ENCODE measurements at regions not wholly inside any gene's neighbourhood (a gene's known extent, or its start where the extent isn't known, plus 50 kb on each side); places are given as distances from the start of the nearest gene placed in this dataset.
"Not testable (repeated sequence)": the region's sequence is repeated elsewhere in the genome, so short reads cannot be mapped to it uniquely, and the experiment has no call there.

DNA sequence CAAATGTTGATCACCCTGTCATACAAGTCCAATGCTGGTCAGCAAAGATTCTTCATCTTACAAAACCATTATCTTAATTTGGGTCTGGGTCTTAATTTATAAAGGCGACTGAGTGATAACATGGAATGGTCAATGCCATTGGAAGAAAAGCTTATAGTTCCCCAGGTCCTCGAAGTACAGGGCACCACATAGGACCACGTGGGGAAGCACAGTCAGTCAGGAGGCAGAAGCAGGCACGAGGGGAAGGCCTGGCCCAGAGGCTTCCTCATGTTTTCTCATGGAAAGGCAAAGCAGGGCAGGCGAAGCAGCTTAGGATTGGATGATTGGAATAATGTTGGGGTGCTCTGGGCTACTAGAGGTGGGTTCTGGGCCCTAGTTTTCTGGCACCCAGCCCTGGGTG, 175.7 kb downstream of the FASLG start:
- H3K27me3 ChIP-seq (ENCODE audit: control insufficient read depth, insufficient read depth, low read length): no peaks in the 10 kb centered on the region

DNA sequence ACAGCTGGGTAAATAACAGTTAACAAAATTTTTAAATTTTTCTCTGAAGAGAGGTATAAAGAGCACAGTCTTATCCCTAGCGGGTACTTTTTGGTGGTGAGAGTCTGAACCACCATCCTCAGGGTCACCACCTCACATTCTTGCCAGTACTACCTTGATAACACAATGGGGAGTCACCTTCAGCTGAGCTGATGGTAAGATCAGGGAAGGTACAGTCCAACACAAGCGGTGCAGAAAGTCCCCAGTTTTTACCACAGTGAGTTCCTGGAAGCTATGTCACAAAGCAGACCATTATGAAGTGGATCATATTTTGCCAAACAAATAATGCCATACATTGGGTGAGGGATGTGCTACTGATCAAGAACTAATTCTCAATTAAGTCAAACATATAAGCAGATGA, 176.9 kb downstream of the FASLG start:
- TF ChIP-seq, protein P1, sequence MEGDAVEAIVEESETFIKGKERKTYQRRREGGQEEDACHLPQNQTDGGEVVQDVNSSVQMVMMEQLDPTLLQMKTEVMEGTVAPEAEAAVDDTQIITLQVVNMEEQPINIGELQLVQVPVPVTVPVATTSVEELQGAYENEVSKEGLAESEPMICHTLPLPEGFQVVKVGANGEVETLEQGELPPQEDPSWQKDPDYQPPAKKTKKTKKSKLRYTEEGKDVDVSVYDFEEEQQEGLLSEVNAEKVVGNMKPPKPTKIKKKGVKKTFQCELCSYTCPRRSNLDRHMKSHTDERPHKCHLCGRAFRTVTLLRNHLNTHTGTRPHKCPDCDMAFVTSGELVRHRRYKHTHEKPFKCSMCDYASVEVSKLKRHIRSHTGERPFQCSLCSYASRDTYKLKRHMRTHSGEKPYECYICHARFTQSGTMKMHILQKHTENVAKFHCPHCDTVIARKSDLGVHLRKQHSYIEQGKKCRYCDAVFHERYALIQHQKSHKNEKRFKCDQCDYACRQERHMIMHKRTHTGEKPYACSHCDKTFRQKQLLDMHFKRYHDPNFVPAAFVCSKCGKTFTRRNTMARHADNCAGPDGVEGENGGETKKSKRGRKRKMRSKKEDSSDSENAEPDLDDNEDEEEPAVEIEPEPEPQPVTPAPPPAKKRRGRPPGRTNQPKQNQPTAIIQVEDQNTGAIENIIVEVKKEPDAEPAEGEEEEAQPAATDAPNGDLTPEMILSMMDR (IDR thresholded peaks at IDR 0.05; ENCODE audit: insufficient read depth, low read length, poor library complexity, severe bottlenecking): no peak
- no peaks in the 10 kb centered on the region for H3K36me3 ChIP-seq (ENCODE audit: control insufficient read depth, insufficient read depth, low read length)
- DNase-seq (ENCODE audit: low read depth): no peak
- no peak overlapping the region for H3K4me3 ChIP-seq (ENCODE audit: low read depth, low read length)
- H3K27me3 ChIP-seq (ENCODE audit: control insufficient read depth, insufficient read depth, low read length): no peaks in the 10 kb centered on the region

More for the DNA sequence above, 175.7 kb downstream of the FASLG start:
- Histone ChIP-seq H3K4me3 (ENCODE audit: low read depth, low read length) (no peak overlapping the region), H3K36me3 (ENCODE audit: control insufficient read depth, insufficient read depth, low read length) (no peaks in the 10 kb centered on the region)
- DNase-seq (ENCODE audit: low read depth): no peak
- TF ChIP-seq, protein P1 (IDR thresholded peaks at IDR 0.05; ENCODE audit: insufficient read depth, low read length, poor library complexity, severe bottlenecking): no peak

DNA sequence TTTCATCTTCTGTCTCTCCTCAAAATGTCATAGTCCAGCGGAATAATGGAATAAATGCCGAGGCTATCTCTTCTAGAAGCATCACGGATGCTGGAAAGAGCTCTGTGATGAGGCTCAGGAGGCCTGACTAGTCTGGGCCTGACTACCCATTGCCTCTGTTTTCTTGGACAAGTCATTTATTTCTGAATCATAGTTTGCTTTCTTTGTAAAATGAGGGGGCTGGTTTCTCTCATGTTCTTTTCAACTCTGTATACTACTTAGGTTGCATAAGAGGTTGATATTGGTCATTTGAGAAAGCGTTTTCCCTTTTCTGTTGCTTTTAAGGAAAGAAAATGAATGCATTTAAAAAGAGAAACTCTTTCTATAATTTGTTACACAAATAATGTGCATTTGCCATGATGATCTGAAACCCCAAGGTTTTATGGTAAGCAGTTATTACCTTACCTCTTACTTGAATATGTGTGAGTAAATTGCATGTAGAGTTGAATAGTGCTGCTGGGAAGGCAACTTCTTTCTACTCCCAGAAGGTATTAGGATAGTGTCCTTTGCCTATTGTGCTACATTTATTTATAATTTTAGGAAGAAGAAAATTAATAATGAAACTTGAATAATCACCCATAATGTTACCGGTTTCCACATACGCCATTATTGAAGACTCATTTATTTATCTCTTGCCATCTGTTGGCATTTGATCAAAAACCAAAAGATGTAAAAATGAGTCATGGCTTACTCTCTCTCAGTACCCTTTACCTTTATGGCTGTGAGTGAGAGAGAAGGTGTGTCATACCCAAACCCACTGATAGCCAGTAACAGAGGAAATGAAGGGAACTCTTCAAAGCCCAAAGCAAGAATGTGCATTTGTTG, 179.1 kb downstream of the FASLG start:
- Histone ChIP-seq H3K36me3 (ENCODE audit: control insufficient read depth, insufficient read depth, low read length) (no peaks in the 10 kb centered on the region), H3K27me3 (ENCODE audit: control insufficient read depth, insufficient read depth, low read length) (no peaks in the 10 kb centered on the region), H3K4me3 (ENCODE audit: low read depth, low read length) (no peak overlapping the region)
- DNase-seq (ENCODE audit: low read depth): no peak
- TF ChIP-seq, protein P1 (IDR thresholded peaks at IDR 0.05; ENCODE audit: insufficient read depth, low read length, poor library complexity, severe bottlenecking): no peak

DNA sequence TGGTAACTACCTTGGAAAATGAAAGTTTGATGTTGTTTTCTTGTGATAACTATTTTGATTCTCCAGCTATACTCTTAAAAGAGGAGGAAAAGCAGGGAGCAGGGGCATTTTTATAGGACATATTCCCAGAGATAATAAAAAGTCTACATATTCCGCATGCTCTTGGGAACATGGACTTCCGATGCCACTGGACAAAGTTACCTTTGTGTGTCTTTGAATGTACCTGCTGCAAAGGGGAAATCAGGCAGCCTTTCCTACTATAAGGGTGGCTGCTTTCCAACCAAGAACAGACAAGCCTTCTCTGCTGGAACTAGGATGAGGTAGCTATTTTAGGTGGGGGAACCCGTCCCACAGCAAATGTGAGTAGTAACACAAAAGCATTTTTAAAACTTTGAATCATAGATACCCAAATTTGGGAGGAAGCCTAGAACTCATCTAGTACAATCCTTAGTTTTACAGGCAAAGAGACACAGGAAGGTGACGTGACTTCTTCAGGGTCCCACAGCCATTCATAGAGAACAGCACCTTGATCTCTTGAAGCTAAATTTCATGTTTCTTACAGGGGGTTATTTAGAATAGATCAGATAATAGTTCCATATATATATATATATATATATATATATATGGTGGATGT, 179.9 kb downstream of the FASLG start:
- DNase-seq (ENCODE audit: low read depth): no peak
- H3K4me3 ChIP-seq (ENCODE audit: low read depth, low read length): no peak overlapping the region
- H3K27me3 ChIP-seq (ENCODE audit: control insufficient read depth, insufficient read depth, low read length): no peaks in the 10 kb centered on the region
- H3K36me3 ChIP-seq (ENCODE audit: control insufficient read depth, insufficient read depth, low read length): no peaks in the 10 kb centered on the region
- TF ChIP-seq, protein P1 (IDR thresholded peaks at IDR 0.05; ENCODE audit: insufficient read depth, low read length, poor library complexity, severe bottlenecking): no peak

DNA sequence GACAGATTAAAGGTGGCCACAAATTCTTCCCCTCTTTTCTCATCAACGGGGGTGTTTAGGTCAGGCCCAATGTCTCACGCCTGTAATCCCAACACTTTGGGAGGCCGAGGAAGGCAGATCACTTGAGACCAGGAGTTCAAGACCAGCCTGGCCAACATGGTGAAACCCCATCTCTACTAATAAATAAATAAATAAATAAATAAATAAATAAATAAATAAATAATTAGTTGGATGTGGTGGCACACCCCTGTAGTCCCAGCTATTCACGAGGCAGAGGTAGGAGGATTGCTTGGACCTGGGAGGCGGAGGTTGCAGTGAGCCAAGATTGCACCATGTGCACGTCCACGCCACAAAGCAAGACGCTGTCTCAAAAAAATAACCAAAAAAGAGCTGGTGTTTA, 180.7 kb downstream of the FASLG start:
- DNase-seq (ENCODE audit: low read depth); H3K4me3 ChIP-seq (ENCODE audit: low read depth, low read length); H3K27me3 ChIP-seq (ENCODE audit: control insufficient read depth, insufficient read depth, low read length); H3K36me3 ChIP-seq (ENCODE audit: control insufficient read depth, insufficient read depth, low read length): not testable (repeated sequence)

DNA sequence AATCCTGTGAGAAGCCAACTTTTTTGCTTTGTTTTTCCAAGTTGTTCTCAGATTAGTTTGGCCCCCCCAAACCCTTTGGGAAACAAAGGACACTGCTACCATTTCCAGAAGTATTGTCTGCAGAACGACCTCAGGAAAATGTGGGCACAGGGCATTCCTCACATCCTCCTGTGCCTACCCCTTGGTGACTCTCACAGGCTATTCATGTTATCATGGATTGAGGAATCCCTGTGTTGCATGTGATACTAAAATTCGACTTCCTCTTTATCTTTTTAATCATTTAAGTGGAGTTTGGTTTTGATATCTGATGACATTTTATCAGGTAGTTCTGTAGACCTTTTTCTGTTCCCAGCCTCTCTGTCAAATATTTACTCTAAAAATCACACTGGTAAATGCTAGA, 184.5 kb downstream of the FASLG start:
- Histone ChIP-seq H3K36me3 (ENCODE audit: control insufficient read depth, insufficient read depth, low read length) (no peaks in the 10 kb centered on the region), H3K4me3 (ENCODE audit: low read depth, low read length) (no peak overlapping the region), H3K27me3 (ENCODE audit: control insufficient read depth, insufficient read depth, low read length) (no peaks in the 10 kb centered on the region)
- DNase-seq (ENCODE audit: low read depth): no peak
- TF ChIP-seq, protein P1 (IDR thresholded peaks at IDR 0.05; ENCODE audit: insufficient read depth, low read length, poor library complexity, severe bottlenecking): no peak
